Gastroesophageal sphincter (tissue), 3 donors: ENCODE measurements at regions not wholly inside any gene's neighbourhood (a gene's known extent, or its start where the extent isn't known, plus 50 kb on each side); places are given as distances from the start of the nearest gene placed in this dataset.

Experiments
- EP300 ChIP-seq: sonication (generic); formaldehyde crosslinking; IDR thresholded peaks from one replicate; pipeline ENCODE4 v1.6.1; 2017; ENCODE audit warnings: antibody characterized with exemption, mild to moderate bottlenecking
- POLR2A ChIP-seq, 2 donors: fragments of 450-650 bp; IDR thresholded peaks; one replicate each; pipeline ENCODE4 v1.6.1; 2017; ENCODE audit warnings: antibody characterized with exemption in 2 of 2, mild to moderate bottlenecking in 2 of 2, moderate library complexity in 1 of 2
- POLR2AphosphoS5 ChIP-seq: sonication (generic); formaldehyde crosslinking; IDR thresholded peaks from one replicate; pipeline ENCODE4 v1.6.1; 2017; ENCODE audit warnings: antibody characterized with exemption
- TF ChIP-seq, protein P1 (sequence below), 4 experiments: fragments of 200-600 bp in 2 of 4; fragments of 450-650 bp in 2 of 4; sonication (generic) in 1 of 4; IDR thresholded peaks; one replicate each; pipeline ENCODE4 v1.5.1; 2017 to 2019; ENCODE audit warnings: antibody characterized with exemption in 4 of 4, mild to moderate bottlenecking in 2 of 4, moderate library complexity in 2 of 4

DNA sequence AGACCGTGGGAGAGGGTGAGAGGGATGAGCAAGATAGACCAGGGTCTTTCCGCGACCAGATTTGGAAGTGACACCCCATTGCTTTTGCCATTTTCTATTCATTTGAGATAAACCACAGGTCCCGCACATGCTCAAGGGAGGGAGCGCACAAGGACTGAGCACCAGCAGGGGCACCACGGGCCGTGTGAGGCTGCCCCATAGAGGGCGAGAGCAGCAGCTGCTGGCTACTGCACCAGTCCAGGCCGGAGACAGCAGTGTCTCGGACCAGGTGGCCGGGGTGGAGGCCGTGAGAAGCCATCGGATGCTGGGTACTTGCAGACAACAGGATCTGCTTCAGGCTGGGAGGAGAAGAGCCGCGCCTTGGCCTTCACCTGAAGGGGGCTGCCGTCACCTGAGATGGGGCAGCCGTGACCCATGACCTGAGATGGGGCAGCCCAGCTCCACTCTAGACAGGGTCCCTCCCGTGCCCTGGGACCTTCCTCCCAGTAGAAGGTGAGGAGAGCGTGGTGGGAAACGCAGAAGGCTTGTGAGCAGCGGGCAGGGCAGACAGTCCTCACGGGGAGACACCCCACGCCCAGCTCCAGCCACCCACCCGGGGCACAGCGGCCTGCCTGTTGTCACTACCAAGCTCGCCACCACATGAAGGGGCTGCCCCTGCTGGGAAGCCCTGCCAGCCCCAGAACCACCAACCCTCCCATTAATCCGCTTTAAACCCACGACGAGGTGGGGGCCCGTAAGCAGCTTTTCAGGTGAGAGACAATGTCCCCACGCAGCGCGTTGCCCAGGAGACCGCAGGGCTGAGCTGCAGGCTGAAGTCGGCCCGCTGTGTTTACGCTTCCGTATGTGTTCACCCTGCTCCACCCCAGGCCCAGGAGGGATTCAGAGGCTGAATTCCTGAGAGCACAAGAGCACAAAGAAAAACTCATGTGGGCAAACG, 61.7 kb upstream of the FBRSL1 start:
- TF ChIP-seq, protein P1, sequence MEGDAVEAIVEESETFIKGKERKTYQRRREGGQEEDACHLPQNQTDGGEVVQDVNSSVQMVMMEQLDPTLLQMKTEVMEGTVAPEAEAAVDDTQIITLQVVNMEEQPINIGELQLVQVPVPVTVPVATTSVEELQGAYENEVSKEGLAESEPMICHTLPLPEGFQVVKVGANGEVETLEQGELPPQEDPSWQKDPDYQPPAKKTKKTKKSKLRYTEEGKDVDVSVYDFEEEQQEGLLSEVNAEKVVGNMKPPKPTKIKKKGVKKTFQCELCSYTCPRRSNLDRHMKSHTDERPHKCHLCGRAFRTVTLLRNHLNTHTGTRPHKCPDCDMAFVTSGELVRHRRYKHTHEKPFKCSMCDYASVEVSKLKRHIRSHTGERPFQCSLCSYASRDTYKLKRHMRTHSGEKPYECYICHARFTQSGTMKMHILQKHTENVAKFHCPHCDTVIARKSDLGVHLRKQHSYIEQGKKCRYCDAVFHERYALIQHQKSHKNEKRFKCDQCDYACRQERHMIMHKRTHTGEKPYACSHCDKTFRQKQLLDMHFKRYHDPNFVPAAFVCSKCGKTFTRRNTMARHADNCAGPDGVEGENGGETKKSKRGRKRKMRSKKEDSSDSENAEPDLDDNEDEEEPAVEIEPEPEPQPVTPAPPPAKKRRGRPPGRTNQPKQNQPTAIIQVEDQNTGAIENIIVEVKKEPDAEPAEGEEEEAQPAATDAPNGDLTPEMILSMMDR (IDR thresholded peaks at IDR 0.05): no peak
- TF ChIP-seq EP300: no peak
- TF ChIP-seq POLR2A (IDR thresholded peaks at IDR 0.05): no peak
- no peak for TF ChIP-seq POLR2AphosphoS5
